Prostate gland (tissue), 2 donors: ENCODE measurements at regions not wholly inside any gene's neighbourhood (a gene's known extent, or its start where the extent isn't known, plus 50 kb on each side); places are given as distances from the start of the nearest gene placed in this dataset.
A peak's percentile ranks its signal among the peaks of the same experiment; 100 is the strongest.

Experiments used
- DNase-seq: peaks from one replicate; pipeline ENCODE4 v3.0.0-alpha.2; 2019; ENCODE audit warnings: low spot score
- H3K27ac ChIP-seq, 2 donors: fragments of 200-600 bp; sonication (generic); 2 replicates each; pipeline ENCODE4 v1.5.1; 2017 to 2019
- H3K27me3 ChIP-seq: fragments of 200-600 bp; sonication (generic); replicated peaks from 2 replicates; pipeline ENCODE4 v1.5.1; 2019; ENCODE audit not compliant: insufficient read depth
- H3K36me3 ChIP-seq, 2 donors: fragments of 200-600 bp; sonication (generic); 1 replicate in 1 of 2; 2 replicates in 1 of 2; pipeline versions ENCODE4 v1.5.1 to v1.8.1; 2017 to 2019
- H3K4me1 ChIP-seq: fragments of 200-600 bp; sonication (generic); replicated peaks from 2 replicates; pipeline ENCODE4 v1.5.1; 2019
- H3K4me3 ChIP-seq, 2 donors: fragments of 200-600 bp; sonication (generic); 2 replicates each; pipeline ENCODE4 v1.5.1; 2017 to 2019
- H3K9me3 ChIP-seq: fragments of 200-600 bp; sonication (generic); 2 replicates; pipeline ENCODE4 v1.5.1; 2017
- CTCF ChIP-seq, 4 experiments: fragments of 200-600 bp in 2 of 4; fragments of 450-650 bp in 2 of 4; sonication (generic) in 2 of 4; IDR thresholded peaks; 1 replicate in 3 of 4; 2 replicates in 1 of 4; pipeline ENCODE4 v1.5.1; 2016 to 2019; ENCODE audit warnings: antibody characterized with exemption in 4 of 4, mild to moderate bottlenecking in 2 of 4, moderate library complexity in 2 of 4
- POLR2A ChIP-seq: fragments of 450-650 bp; IDR thresholded peaks from one replicate; pipeline ENCODE4 v1.6.1; 2016; ENCODE audit warnings: antibody characterized with exemption, mild to moderate bottlenecking
- POLR2AphosphoS5 ChIP-seq: sonication (generic); formaldehyde crosslinking; IDR thresholded peaks from one replicate; pipeline ENCODE4 v1.6.1; 2017; ENCODE audit warnings: antibody characterized with exemption
- WGBS: methylation state at CpG from one replicate; pipeline ENCODE4 v1.1.5; 2018; 5-methylcytosine and 5-hydroxymethylcytosine counted together
- intact Hi-C: fragments of 100-400 bp; cut with DNase I; formaldehyde crosslinking; loops from one replicate; pipeline ENCODE4 v1.14.2; 2022

- peak; percentile 15 for DNase-seq
- H3K27me3 ChIP-seq = no peaks in the 10 kb centered on the region
- no peaks in the 10 kb centered on the region for H3K36me3 ChIP-seq
- H3K4me1 ChIP-seq = no peaks in the 10 kb centered on the region
- intact Hi-C loops = no loop called here
- H3K9me3 ChIP-seq = no peaks in the 10 kb centered on the region
- H3K4me3 ChIP-seq = no peak overlapping the region
- TF ChIP-seq CTCF (IDR thresholded peaks at IDR 0.05) (no peak), POLR2A (no peak), POLR2AphosphoS5 (no peak)
- WGBS = 33% methylated on average over 3 of the region's 3 CpGs
- H3K27ac ChIP-seq = no peak overlapping the region
Measured at GRCh38 chr9:1200847-1201251, 150.7 kb downstream of the DMRT2 start.

- WGBS = 75% methylated on average over 2 of the region's 2 CpGs
- Histone ChIP-seq H3K27me3 (no peaks in the 10 kb centered on the region), H3K9me3 (no peaks in the 10 kb centered on the region), H3K36me3 (no peaks in the 10 kb centered on the region), H3K27ac (no peak overlapping the region), H3K4me3 (no peak overlapping the region), H3K4me1 (no peaks in the 10 kb centered on the region)
- intact Hi-C loops = no loop called here
- TF ChIP-seq CTCF (IDR thresholded peaks at IDR 0.05) = no peak
- TF ChIP-seq POLR2A = no peak
- no peak for TF ChIP-seq POLR2AphosphoS5
- DNase-seq = no peak
Measured at GRCh38 chr9:1201262-1201661, 151.1 kb downstream of the DMRT2 start.

GRCh38 chr9:1201901-1202300 lies 151.7 kb downstream of the DMRT2 start:
- H3K36me3 ChIP-seq = no peaks in the 10 kb centered on the region
- 83% methylated on average over 8 of the region's 8 CpGs for WGBS
- H3K4me1 ChIP-seq = no peaks in the 10 kb centered on the region
- H3K4me3 ChIP-seq = no peak overlapping the region
- H3K9me3 ChIP-seq = no peaks in the 10 kb centered on the region
- no peak overlapping the region for H3K27ac ChIP-seq
- no peak for TF ChIP-seq POLR2AphosphoS5
- no peak for TF ChIP-seq POLR2A
- TF ChIP-seq CTCF (IDR thresholded peaks at IDR 0.05) = no peak
- no peaks in the 10 kb centered on the region for H3K27me3 ChIP-seq
- DNase-seq = no peak
- intact Hi-C loops = no loop called here

GRCh38 chr9:1202512-1203280 lies 152.5 kb downstream of the DMRT2 start:
- intact Hi-C loops = no loop called here
- no peak overlapping the region for H3K27ac ChIP-seq
- TF ChIP-seq POLR2AphosphoS5 (no peak), POLR2A (no peak), CTCF (IDR thresholded peaks at IDR 0.05) (no peak)

GRCh38 chr9:1207686-1208085 lies 157.5 kb downstream of the DMRT2 start:
- Histone ChIP-seq H3K27ac (no peak overlapping the region), H3K4me3 (no peak overlapping the region), H3K27me3 (no peaks in the 10 kb centered on the region), H3K4me1 (no peaks in the 10 kb centered on the region), H3K9me3 (no peaks in the 10 kb centered on the region), H3K36me3 (no peaks in the 10 kb centered on the region)
- no peak for DNase-seq
- TF ChIP-seq CTCF (IDR thresholded peaks at IDR 0.05) = no peak
- intact Hi-C loops = no loop called here
- WGBS = 31% methylated on average over 3 of the region's 3 CpGs

More at GRCh38 chr9:1202512-1203280, 152.5 kb downstream of the DMRT2 start:
- DNase-seq = peak; percentile 7
- Histone ChIP-seq H3K4me3 (no peak overlapping the region), H3K27me3 (no peaks in the 10 kb centered on the region), H3K4me1 (no peaks in the 10 kb centered on the region), H3K36me3 (no peaks in the 10 kb centered on the region), H3K9me3 (no peaks in the 10 kb centered on the region)
- 62% methylated on average over 3 of the region's 3 CpGs for WGBS
